A673 (cell line): ENCODE measurements at regions not wholly inside any gene's neighbourhood (a gene's known extent, or its start where the extent isn't known, plus 50 kb on each side); places are given as distances from the start of the nearest gene placed in this dataset.
"Not testable (repeated sequence)": the region's sequence is repeated elsewhere in the genome, so short reads cannot be mapped to it uniquely, and the experiment has no call there.

Experiments used
- BruUV-seq: library from RNA; stranded (reverse); fragments of 400-500 nt; replicated peaks from 2 replicates; lab custom pipeline; 2021; lab: Mats Ljungman, UMichigan
- CTCF ChIA-PET: fragments of 300-600 bp; sonication (Branson Sonifier 250); formaldehyde crosslinking; loops from one replicate; lab custom pipeline; 2022; ENCODE audit warnings: antibody characterized with exemption; lab: Charles Lee
- POLR2A ChIA-PET: fragments of 300-600 bp; sonication (Branson Sonifier 250); formaldehyde crosslinking; loops from one replicate; lab custom pipeline; 2022; ENCODE audit warnings: antibody characterized with exemption; ENCODE audit not compliant: low non-redundant PET; lab: Charles Lee
- DNase-seq: peaks from one replicate; pipeline ENCODE4 v3.0.0-alpha.2; 2015; ENCODE audit warnings: low spot score
- H3K27ac ChIP-seq: fragments of 200-600 bp; sonication (generic); 2 replicates; pipeline ENCODE4 v1.5.1; 2016; ENCODE audit warnings: mixed run types, low read depth, mild to moderate bottlenecking, mixed read lengths, antibody characterized with exemption, low read length; ENCODE audit not compliant: poor library complexity, severe bottlenecking
- H3K27me3 ChIP-seq: fragments of 200-600 bp; sonication (generic); replicated peaks from 2 replicates; pipeline ENCODE4 v1.6.1; 2017; ENCODE audit warnings: mixed run types, low read depth, mild to moderate bottlenecking, mixed read lengths, antibody characterized with exemption, low read length; ENCODE audit not compliant: insufficient read depth, poor library complexity
- H3K36me3 ChIP-seq: fragments of 200-600 bp; sonication (generic); 2 replicates; pipeline ENCODE4 v1.6.1; 2016; ENCODE audit warnings: mixed run types, mild to moderate bottlenecking, mixed read lengths, antibody characterized with exemption, low read length; ENCODE audit not compliant: insufficient read depth, poor library complexity, severe bottlenecking
- H3K4me1 ChIP-seq: fragments of 200-600 bp; sonication (generic); 2 replicates; pipeline ENCODE4 v1.6.1; 2017; ENCODE audit warnings: mixed run types, mild to moderate bottlenecking, mixed read lengths, antibody characterized with exemption, low read length; ENCODE audit not compliant: insufficient read depth, poor library complexity, severe bottlenecking
- H3K4me3 ChIP-seq: fragments of 200-600 bp; sonication (generic); 2 replicates; pipeline ENCODE4 v1.5.1; 2016; ENCODE audit warnings: low read depth, mixed run types, mild to moderate bottlenecking, mixed read lengths, low read length; ENCODE audit not compliant: poor library complexity, severe bottlenecking
- H3K9me3 ChIP-seq: fragments of 200-600 bp; sonication (generic); 2 replicates; pipeline ENCODE4 v1.6.1; 2016; ENCODE audit warnings: mixed run types, low read depth, mild to moderate bottlenecking, mixed read lengths, antibody characterized with exemption, low read length; ENCODE audit not compliant: poor library complexity, severe bottlenecking
- EZH2 ChIP-seq: fragments of 200-600 bp; sonication (generic); IDR thresholded peaks from 2 replicates; pipeline ENCODE4 v1.6.1; 2017; ENCODE audit warnings: borderline replicate concordance, low read depth, mild to moderate bottlenecking, mixed read lengths, antibody characterized with exemption, low read length; ENCODE audit not compliant: poor library complexity, severe bottlenecking
- intact Hi-C: fragments of 100-400 bp; cut with micrococcal nuclease; formaldehyde crosslinking; loops from one replicate; pipeline ENCODE4 v1.10.0; 2022; ENCODE audit not compliant: unreplicated experiment
- TF ChIP-seq, protein P1 (sequence below): fragments of 300-800, 200-600 bp; sonication (generic); conservative IDR thresholded peaks from 2 replicates; pipeline ENCODE4 v1.5.1; 2017; ENCODE audit warnings: low read depth, mild to moderate bottlenecking, antibody characterized with exemption, low read length, moderate library complexity, mixed read lengths

DNA sequence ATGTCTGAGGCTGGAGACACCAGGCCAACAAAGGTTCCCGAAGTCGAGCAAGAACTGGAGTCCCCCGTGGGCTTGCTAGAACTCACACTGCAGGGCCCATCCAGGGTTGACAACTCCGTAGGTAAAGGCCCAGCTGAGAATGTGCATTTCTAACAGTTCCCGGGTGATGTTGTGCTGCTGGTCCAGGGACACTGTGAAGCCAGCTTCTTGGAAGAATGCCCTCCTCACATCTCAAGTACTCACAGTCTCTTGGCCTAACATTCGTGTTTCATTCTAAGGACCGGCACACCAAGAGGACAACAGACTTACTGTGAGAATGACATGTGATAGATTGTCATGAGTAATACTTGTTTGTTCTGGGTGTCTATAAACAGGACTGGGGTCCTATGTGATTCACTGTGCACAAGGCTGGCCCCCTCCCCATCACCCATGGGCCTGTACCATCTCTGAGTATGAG, 682.3 kb upstream of the IGFBP3 start:
- H3K4me1 ChIP-seq, result no peaks in the 10 kb centered on the region
- intact Hi-C loops, result no loop called here
- no peaks in the 10 kb centered on the region for H3K9me3 ChIP-seq
- H3K36me3 ChIP-seq, result no peaks in the 10 kb centered on the region
- no peak for TF ChIP-seq EZH2
- TF ChIP-seq, protein P1, sequence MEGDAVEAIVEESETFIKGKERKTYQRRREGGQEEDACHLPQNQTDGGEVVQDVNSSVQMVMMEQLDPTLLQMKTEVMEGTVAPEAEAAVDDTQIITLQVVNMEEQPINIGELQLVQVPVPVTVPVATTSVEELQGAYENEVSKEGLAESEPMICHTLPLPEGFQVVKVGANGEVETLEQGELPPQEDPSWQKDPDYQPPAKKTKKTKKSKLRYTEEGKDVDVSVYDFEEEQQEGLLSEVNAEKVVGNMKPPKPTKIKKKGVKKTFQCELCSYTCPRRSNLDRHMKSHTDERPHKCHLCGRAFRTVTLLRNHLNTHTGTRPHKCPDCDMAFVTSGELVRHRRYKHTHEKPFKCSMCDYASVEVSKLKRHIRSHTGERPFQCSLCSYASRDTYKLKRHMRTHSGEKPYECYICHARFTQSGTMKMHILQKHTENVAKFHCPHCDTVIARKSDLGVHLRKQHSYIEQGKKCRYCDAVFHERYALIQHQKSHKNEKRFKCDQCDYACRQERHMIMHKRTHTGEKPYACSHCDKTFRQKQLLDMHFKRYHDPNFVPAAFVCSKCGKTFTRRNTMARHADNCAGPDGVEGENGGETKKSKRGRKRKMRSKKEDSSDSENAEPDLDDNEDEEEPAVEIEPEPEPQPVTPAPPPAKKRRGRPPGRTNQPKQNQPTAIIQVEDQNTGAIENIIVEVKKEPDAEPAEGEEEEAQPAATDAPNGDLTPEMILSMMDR, result no peak
- CTCF ChIA-PET, result no interaction called here
- no peak for DNase-seq
- POLR2A ChIA-PET, result no interaction called here
- no peaks in the 10 kb centered on the region for H3K27me3 ChIP-seq
- no TSS peak for BruUV-seq
- no peak overlapping the region for H3K4me3 ChIP-seq
- H3K27ac ChIP-seq, result no peak overlapping the region

DNA sequence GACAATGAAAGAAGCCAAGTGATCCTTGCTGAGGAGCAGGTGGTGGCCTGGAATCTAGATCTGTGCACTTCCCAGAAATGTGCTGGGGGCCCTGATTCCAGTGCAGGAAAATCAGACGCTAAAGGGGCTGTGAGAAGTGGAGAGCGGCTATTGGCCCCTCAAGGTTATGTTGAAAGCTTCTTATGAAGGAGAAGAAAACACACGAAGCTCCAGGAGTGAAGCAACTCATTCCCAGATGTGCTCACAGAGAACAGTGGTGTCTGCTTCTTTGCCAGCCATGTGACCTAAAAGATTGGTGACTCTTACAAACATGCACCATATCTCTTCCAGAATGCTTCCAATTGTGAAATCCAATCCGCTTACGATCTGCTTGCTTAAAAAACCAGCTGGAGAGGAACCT, 679.3 kb upstream of the IGFBP3 start:
- ChIA-PET POLR2A (no interaction called here), CTCF (no interaction called here)
- Histone ChIP-seq H3K9me3 (no peaks in the 10 kb centered on the region), H3K36me3 (no peaks in the 10 kb centered on the region), H3K4me3 (no peak overlapping the region), H3K27ac (no peak overlapping the region), H3K27me3 (no peaks in the 10 kb centered on the region), H3K4me1 (no peaks in the 10 kb centered on the region)
- no TSS peak for BruUV-seq
- no peak for DNase-seq
- intact Hi-C loops, result no loop called here
- TF ChIP-seq, protein P1, result no peak
- TF ChIP-seq EZH2, result no peak

DNA sequence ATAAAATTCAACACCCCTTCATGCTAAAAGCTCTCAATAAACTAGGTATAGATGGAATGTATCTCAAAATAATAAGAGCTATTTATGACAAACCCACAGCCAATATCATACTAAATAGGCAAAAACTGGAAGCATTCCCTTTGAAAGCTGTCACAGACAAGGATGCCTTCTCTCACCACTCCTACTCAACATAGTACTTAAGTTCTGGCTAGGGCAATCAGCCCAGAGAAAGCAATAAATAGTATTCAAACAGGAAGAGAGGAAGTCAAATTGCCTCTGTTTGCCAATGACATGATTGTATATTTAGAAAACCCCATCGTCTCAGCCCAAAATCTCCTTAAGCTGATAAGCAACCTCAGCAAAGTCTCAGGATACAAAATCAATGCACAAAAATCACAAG, 673.8 kb upstream of the IGFBP3 start:
- H3K36me3 ChIP-seq, H3K27me3 ChIP-seq, CTCF ChIA-PET, POLR2A ChIA-PET, BruUV-seq, DNase-seq, H3K4me3 ChIP-seq, H3K9me3 ChIP-seq, intact Hi-C loops, H3K27ac ChIP-seq, H3K4me1 ChIP-seq: not testable (repeated sequence)

DNA sequence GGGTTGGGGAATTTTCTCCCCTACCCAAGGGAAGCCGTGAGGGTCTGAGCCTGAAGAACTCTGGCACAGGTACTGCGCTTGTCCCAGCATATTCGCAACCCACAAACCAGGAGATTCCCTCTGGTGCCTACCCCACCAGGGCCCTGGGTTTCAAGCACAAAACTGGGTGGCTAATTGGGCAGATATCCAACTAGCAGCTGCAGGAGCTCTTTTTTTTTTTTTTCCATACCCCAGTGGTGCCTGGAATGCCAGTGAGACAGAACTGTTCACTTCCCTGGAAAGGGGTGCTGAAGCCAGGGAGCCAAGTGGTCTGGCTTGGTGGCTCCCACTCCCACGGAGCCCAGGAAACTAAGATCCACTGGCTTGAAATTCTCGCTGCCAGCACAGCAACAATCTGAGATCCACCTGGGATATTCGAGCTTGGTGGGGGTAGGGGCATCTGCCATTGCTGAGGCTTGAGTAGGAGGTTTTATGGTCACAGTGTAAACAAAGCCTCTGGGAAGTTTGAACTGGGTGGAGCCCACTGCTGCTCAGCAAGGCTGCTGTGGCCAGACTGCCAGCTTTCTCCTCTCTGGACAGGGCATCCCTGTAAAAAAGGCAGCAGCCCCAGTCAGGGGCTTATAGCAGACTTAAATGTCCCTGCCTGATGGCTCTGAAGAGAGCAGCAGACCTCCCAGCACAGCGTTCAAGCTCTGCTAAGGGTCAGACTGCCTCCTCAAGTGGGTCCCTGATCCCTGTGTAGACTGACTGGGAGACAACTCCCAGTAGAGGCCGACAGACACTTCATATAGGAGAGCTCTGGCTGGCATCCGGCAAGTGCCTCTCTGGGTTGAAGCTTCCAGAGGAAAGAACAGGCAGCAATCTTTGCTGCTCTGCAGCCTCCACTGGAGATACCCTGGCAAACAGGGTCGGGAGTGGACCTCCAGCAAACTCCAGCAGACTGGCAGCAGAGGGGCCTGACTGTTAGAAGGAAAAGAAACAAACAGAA, 670.1 kb upstream of the IGFBP3 start:
- BruUV-seq, POLR2A ChIA-PET: not testable (repeated sequence)

More for the DNA sequence above, 670.1 kb upstream of the IGFBP3 start:
- H3K27ac ChIP-seq, H3K4me1 ChIP-seq, DNase-seq, CTCF ChIA-PET, H3K36me3 ChIP-seq, H3K27me3 ChIP-seq, intact Hi-C loops, H3K4me3 ChIP-seq, H3K9me3 ChIP-seq: not testable (repeated sequence)
